22Rv1 (cell line): ENCODE measurements at regions not wholly inside any gene's neighbourhood (a gene's known extent, or its start where the extent isn't known, plus 50 kb on each side); places are given as distances from the start of the nearest gene placed in this dataset.
"Not testable (repeated sequence)": the region's sequence is repeated elsewhere in the genome, so short reads cannot be mapped to it uniquely, and the experiment has no call there.

Experiments
- H3K27ac ChIP-seq: fragments of 450-650 bp; 2 replicates; pipeline ENCODE4 v1.5.1; 2017
- CTCF ChIP-seq: fragments of 450-650 bp; IDR thresholded peaks from 2 replicates; pipeline ENCODE4 v1.5.1; 2017; ENCODE audit warnings: mild to moderate bottlenecking
- ZFX ChIP-seq: fragments of 450-650 bp; IDR thresholded peaks from 2 replicates; pipeline ENCODE4 v1.6.1; 2017; ENCODE audit warnings: antibody characterized with exemption, borderline replicate concordance

GRCh38 chr13:83666141-83666540 lies 216.1 kb downstream of the SLITRK1 start:
- no peak overlapping the region for H3K27ac ChIP-seq
- TF ChIP-seq CTCF (no peak), ZFX (no peak)

- TF ChIP-seq ZFX (no peak), CTCF (no peak)
- no peak overlapping the region for H3K27ac ChIP-seq
Observed at GRCh38 chr13:83657281-83657680, 225.0 kb downstream of the SLITRK1 start.

- not testable (repeated sequence) for H3K27ac ChIP-seq
Observed at GRCh38 chr13:83642617-83643016, 239.7 kb downstream of the SLITRK1 start.

- no peak for TF ChIP-seq ZFX
- no peak for TF ChIP-seq CTCF
- no peak overlapping the region for H3K27ac ChIP-seq
Observed at GRCh38 chr13:83634601-83635000, 247.7 kb downstream of the SLITRK1 start.

GRCh38 chr13:83633746-83634145 lies 248.5 kb downstream of the SLITRK1 start:
- TF ChIP-seq CTCF, result no peak
- no peak for TF ChIP-seq ZFX
- no peak overlapping the region for H3K27ac ChIP-seq

- H3K27ac ChIP-seq, result no peak overlapping the region
- TF ChIP-seq CTCF (no peak), ZFX (no peak)
Observed at GRCh38 chr13:83622422-83622784, 259.9 kb downstream of the SLITRK1 start.

GRCh38 chr13:83621765-83622421 lies 260.4 kb downstream of the SLITRK1 start:
- no peak overlapping the region for H3K27ac ChIP-seq
- TF ChIP-seq ZFX (no peak), CTCF (no peak)
